Right lung (tissue), 2 donors: ENCODE measurements at regions not wholly inside any gene's neighbourhood (a gene's known extent, or its start where the extent isn't known, plus 50 kb on each side); places are given as distances from the start of the nearest gene placed in this dataset.
A peak's percentile ranks its signal among the peaks of the same experiment; 100 is the strongest.
"Not testable (repeated sequence)": the region's sequence is repeated elsewhere in the genome, so short reads cannot be mapped to it uniquely, and the experiment has no call there.

Experiments
- DNase-seq, 2 donors: peaks; one replicate each; pipeline ENCODE4 v3.0.0-alpha.2; 2013

DNA sequence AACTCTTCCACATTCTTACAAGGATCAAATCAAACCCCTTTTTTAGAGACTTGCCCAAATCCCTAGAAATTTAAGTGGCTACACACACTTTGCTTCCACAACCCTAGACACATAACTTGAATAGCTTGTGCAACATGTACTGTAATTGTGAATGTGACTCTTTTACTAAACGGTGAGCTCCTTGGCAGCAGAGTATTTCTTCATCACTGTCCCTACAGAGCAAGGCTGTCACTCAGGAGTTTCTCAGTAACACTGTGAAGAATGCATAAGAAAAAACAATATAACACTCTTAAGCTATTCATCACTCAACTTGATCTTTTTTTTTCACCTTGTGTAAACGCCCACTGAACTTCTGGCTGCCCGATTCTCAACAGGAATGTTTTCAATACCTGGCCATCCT lies 53.8 kb upstream of the ADAMTS18 start:
- DNase-seq: no peak

DNA sequence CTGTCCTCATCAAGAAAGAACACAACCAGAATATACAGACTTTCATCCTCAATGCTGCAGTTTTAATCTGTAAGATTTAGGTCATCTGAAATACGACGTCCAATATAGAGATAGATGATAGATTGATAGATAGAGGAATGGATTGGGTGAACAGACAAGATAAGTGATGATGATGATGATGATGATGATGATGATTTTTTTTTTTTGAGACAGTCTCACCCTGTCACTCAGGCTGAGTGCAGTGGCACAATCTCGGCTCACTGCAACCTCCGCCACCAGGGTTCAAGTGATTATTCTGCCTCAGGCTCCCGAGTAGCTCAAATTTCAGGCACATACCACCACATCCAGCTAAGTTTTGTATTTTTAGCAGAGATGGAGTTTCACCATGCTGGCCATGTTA lies 56.3 kb upstream of the ADAMTS18 start:
- no peak for DNase-seq

DNA sequence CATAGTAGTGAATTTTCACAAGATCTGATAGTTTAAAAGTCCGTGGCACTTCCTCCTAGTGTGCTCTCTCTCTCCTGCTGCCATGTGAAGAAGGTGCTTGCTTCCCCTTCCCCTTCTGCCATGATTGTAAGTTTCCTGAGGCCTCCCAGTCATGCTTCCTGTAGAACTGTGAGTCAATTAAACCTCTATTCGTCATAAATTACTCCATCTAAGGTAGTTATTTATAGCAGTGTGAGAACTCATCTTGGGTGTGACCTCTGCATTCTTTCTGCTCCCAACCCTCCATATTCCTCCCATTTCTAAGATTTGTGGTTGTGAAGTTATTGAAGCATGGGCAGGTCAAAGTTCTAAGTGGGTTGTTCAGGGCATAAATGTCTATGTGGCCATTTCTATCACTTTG lies 62.1 kb upstream of the ADAMTS18 start:
- no peak for DNase-seq

DNA sequence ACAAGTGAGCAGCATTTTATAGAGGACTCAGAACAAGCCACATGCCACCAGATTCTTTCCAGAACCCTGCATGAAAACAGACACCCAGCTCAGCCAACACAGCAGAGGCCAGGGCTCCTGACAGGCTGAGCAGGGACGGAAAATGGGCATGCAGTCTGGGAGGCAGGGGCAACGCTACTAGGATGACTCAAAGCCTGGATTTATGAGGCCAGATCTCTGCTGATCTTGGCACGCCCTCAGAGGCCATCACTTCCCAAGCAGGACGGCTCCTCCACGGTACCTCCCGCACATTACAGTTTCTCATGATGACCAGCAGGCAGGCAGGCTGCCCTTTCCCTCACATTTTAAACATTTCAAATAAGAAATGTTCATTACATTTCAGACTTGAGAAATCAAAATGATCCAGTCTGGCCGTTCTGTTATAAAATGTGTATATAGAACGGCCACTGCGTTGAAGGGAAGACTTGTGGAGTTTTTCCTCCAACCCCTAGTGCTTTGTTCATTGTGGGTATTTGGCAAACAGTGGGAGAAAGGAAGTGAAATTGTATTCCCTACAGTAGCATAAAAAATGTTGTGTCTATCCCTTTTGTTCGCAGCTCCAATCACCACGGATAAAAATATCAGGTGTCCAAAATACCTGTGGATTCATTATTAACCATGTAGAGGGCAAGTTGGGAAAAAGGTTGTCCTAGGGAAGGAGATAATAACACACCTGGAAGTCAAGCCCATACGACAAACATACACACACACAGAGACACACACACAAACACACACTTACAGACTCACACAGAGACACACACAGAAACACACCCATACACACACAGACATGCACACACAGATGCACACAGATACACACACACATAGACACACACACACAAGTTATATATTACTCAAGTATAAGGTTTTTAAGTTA lies 64.8 kb upstream of the ADAMTS18 start:
- DNase-seq: no peak

DNA sequence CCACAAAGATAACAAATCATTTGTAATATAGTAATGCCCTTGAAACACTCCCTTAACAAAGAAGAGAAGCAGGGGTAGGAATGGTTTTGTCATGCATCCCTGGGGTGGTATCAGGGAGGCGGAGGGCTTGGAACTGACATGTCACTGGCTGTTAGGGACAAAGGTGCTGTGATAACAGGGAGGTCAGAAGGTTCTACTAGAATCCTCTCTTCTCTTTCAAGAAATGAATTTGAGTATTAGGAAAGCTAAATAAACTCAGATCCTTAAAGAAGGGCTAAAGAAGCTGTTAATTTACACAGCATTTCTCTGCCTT lies 65.4 kb upstream of the ADAMTS18 start:
- no peak for DNase-seq

DNA sequence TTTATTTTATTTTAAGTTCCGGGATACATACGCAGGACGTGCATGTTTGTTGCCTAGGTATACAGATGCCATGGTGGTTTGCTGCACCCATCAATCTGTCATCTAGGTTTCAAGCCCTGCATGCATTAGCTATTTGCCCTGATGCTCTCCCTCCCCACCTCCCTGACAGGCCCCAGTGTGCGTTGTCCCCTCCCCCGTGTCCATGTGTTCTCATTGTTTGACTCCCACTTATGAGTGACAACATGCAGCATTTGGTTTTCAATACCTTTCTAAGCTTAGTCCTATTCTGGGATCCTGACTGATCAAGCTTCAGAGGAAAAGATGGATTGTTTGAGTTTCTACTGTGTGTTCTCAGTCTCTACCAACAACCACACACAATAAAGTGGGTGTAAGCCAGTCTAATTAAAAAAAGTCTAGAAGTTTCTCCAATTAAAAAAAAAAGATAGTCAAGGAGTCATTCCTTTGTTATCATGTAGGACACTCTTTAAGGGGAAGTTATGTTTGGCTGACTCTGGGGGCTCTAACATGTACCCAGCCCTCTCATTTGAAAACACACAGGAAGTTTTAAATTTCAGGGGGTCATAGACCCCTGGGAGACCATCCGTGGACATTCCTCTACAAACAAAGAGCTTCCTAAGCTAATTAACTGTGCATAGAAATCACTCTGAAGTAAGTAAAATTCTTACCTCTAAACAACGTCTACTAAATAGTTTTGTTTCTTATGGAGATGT lies 66.3 kb upstream of the ADAMTS18 start:
- DNase-seq: no peak

DNA sequence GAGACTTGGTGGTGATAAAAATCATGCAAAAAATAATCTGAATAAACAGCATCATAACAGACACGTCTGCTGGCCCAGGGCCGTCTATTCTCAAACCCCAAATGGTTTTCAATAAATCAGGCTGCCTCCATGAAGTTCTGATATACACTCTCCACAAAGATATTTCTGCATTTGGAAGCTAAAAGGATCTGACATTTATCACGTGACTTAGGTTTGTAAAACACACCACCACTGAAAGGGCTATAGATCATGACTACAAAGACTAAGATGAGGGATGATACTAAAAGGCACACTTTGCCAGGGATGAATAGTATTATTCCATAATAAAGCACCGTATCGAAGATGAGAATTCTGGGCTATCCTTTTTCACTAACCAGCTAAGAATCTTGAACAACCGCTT lies 67.6 kb upstream of the ADAMTS18 start:
- DNase-seq: no peak

DNA sequence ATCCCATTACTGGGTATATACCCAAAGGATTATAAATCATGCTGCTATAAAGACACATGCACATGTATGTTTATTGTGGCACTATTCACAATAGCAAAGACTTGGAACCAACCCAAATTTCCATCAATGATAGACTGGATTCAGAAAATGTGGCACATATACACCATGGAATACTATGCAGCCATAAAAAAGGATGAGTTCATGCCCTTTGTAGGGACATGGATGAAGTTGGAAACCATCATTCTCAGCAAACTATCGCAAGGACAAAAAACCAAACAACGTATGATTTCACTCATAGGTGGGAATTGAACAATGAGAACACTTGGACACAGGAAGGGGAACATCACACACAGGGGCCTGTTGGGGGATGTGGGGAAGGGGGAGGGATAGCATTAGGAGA lies 71.7 kb upstream of the ADAMTS18 start:
- not testable (repeated sequence) for DNase-seq

DNA sequence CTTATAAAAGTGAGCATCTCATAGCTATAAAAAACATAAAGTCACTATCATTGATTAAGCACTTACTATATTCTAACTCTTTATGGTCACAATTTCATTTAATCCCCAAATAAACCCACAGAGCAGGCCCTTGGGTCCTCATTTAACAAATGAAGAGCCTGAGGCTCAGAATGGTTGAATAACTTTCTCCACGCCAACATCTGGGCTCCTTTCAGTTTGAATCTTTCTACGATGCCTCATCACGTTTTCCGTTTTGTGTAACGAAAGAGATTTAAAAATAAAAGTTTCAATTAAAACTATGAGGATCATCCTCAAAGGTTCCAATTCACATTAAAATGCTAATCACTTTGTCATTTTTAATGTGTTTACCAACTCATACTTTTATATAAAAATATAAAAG lies 74.2 kb upstream of the ADAMTS18 start:
- no peak for DNase-seq

DNA sequence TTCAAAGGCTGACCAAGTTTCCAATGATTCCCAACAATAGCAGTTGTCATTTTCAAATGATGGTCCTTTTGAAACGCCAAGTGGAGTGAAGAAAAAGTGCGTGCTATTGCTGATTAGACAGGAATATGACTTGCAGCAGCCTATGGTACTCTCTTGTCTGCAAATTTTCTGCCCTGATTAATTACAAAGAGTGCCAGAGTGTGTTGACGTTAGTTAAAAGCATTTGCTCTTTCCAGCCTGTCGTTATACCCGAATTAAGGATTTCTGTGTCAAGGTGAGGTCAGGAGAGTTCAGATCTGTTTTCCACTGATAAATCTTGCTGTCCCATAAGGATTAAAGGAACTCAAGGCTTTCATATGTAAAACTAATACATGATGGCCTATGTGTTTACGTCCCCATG lies 75.0 kb upstream of the ADAMTS18 start:
- DNase-seq: no peak

DNA sequence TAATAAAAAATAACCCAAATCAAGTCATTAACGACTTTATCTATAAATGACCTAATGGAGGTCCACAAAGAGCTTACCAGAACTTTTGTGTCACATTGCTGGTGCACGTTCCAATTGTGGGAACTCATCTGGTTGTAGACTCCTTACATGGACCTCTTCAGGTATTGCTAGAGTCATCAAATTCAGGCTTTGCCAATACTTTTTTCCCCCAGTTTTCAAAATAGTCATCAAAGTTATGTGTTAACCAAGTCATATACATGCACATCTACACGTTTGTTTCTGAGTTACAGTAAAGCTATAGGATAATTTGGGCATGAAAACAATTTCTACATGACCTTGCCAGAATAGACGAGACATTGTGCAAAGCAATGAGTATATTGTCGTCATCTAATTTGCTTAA lies 76.2 kb upstream of the ADAMTS18 start:
- no peak for DNase-seq

DNA sequence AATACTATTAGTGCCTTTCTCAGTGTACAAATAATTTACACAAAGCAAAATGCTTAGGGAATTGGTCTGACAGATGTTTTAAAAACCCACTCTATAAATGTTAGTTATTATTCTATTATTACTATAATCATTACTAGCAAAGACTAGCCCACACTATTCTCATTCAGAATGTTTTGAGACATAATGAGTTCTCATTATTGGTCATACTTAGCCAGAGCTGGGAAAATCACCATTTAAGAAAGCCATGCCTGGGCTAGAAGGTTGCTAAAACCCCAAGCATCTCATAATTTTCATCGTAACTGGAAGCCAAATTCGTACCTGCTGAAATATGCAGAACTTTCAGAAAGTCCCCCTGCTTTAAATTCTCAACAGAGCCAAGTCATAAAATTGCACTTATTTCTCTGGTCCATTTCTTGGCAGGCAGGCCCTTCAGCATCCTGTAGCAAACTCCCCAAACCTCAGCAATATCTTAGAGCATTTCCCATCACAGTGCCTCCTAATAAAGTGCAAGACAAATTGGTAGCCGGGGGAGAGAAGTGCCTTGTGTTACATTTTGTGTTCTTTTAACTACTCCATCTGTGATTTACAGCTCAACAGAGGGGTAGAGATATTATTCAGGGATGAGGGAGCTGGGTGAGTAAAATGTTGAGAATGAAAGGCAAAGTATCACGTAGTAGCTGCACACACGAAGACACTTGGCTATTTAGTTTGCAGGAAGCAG lies 79.8 kb upstream of the ADAMTS18 start:
- DNase-seq: no peak

DNA sequence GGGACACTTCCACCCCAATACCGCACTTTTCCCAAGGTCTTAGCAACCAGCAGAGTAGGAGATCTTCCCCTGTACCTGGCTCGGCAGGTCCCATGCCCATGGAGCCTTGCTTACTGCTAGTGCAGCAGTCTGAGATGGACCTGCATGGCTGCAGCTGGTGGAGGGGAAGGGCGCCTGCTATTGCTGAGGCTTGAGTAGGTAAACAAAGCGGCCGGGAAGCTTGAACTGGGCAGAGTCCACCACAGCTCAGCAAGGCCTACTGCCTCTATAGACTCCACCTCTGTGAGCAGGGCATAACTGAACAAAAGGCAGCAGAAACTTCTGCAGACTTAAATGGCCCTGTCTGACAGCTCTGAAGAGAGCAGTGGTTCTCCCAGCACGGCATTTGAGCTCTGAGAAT lies 90.4 kb upstream of the ADAMTS18 start:
- DNase-seq: not testable (repeated sequence)

DNA sequence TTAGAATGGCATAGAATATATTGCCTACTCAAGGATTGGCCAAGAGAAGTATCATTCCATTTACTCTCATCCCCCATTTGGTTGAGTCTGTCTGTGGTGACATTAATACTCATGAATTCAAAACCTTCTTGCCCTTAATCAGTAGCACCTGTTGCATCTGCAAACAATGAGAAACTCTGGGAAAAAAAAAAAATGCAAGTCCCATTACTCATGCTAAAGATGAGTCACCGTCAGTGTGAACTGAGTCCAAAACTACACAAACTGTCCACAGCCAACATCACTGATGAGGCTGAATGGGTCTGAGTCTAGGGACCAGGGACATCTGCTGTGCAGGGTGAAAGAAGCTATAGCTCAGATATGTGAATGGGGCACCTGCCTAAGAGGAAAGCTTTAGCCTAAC lies 96.9 kb upstream of the ADAMTS18 start:
- DNase-seq: no peak

DNA sequence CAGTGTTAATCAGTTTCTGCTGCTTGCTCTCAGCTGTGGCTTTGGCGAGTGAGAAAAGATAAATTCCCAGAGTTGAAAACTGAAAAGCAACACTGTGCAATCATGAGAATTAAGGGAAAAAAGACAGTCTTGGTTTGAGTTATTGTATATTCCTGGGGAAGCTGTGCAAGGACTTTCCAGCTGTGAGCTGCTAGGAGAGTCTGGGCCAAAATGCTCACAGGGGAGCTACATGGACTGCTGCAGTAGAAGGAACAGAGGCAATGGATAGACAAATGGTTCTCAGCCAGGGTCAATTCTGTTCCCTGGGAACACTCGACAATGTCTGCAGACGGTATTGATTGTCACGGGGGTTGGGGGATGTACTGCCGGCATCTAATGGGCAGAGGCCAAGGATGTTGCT lies 102.0 kb upstream of the ADAMTS18 start:
- no peak for DNase-seq

DNA sequence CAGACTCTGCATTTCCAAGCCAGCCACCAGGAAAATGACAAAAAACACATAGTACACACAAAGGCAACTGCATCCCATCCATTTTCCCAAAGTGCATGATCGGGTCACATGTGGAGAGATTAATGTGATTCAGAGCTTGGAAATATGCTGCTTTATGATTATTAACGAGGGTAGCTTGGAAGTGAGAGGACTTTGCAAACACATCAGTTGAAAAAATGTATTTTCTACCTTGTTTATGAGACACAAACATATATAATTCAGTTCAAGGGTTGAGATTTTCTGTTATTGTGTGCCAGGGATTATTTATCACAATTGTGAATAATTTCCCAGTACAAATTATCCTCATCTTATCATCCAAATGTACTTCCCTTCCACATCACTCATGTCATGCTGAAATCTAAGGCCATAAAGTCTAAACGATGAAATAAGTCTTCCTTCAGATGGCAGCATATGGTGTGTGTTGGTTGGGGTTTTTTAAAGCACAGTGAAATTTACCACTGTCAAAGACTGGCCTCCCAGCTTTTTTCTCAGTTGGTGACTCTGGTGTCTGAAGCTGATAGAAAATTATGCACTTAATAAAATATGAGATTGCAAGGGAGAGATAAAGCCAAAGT lies 104.7 kb upstream of the ADAMTS18 start:
- DNase-seq: no peak

DNA sequence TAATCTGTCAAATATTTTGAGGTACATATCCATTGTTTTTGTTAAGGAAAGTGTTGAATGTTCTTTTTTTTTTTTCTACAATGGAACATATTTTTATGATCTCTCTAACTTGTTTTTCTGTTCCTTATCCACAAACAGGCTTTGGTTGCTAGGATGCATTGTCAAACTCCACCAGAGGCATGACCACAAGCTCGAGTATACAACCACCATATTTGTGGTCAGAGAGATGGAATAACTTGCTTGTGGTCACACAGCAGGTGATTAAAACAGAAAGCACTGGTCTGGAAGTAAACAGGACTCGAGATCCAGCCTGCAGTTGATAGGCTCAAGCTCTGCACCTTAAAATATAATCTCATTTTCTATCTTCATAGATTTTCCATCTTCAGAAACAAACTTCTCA lies 105.8 kb upstream of the ADAMTS18 start:
- DNase-seq: no peak

DNA sequence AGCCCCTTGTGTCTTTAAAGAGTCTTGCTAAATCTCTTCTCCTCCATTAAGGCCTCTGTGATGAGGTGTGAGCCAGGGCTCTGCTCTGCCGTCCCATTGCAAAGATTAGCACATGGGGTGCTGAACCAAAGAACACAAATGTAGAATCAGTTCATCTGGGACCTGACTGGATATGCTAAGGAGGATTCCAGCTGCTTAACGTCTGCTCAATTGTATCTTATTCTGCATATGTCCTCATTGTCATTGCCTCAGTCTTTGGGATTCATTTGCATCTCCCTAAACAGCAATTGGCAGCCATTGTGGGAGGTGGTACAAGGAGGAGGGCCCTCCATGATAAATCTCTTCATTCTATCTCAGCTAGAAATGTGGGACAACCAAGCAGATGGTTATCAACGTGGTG lies 106.3 kb upstream of the ADAMTS18 start:
- no peak for DNase-seq

DNA sequence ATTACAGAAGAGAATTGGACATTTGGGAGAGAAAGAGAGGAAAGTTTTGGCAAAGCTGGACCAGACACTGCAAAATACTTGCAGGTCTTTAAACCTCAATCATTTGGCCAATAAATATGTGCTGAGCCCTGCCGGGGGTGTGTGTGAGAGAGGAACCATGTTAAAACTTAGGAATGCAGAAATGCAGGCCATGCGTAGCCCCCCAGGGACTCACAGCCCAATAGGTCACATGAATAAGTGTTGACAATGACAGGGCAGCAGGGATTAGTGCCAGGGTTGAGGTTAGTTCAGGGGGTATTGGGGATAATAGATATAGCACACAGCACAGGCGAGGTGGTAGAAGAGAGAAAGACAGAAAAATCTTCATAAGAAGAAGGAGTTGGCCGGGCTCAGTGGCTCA lies 113.3 kb upstream of the ADAMTS18 start:
- DNase-seq: no peak

DNA sequence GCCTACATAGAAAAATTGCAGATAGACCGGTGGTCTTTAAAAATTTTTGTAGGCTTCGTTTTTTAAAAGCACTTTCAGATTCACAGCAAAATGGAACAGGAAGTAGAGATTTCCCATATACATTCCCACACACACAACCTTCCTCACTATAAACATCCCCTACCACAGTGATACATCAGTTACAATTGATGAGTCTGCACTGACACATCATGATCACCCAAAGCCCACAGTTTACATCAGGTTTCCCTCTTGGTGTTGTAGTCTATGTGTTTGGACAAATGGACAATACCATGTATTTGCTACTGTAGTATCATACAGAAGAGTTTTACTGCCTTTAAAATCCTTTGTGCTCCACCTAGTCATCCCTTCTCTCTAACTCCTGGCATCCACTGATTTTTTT lies 113.9 kb upstream of the ADAMTS18 start:
- no peak for DNase-seq

DNA sequence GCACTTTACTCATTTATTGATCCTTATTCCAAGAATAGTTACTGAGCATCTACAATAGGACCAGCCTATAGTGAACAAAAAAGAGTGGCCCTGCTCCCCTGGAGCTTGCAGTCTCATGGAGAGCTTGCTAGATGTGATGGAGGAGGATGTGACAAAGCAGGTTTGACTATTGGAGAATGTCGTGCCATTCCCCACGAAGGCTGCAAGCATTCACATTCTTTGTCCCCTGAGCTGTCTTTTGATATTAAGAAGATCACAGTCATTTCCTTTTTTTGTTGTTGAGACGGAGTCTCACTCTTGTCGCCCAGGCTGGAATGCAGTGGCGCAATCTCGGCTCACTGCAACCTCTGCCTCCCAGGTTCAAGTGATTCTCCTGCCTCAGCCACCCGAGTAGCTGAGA lies 115.0 kb upstream of the ADAMTS18 start:
- no peak for DNase-seq

DNA sequence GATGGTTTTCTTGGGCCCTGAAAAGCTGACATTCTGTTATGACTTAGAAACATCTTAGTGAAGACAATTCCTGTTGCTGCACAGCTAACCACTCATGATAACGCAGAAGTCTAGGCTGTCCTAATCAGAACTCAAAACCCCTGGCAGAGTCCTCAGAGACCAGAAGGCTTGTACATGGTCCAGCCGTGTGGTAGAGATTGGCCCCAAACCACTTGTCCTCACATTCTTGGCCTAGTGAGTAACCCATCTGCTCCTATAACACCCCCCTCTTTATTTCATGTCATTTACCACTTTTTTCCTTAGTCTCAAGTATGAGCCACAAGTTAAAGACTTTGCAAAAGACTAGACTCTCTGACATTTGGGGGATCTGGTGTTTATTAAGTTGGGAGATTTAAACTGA lies 116.5 kb upstream of the ADAMTS18 start:
- no peak for DNase-seq

DNA sequence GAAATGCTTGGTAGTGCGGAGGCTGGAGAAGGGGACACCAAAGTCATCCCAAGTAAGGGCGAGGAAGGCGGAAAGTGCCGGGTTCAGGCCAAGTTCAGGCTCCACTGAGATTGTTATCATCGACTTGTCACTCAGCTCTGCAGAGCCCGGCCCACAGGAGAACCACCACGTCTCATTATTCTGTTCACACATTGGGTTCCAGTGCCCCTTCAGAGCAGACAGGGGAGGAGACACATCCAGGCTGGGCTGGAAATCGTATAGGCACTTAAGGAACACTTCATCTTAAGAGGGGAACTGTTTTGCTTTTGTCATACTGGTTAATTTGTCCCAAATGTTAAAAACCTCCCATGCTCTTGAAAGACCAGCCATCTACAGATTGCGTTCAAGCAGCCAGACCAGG lies 118.3 kb upstream of the ADAMTS18 start:
- peak; percentile 21 to 27 for DNase-seq
